ENCODE measurements at regions not wholly inside any gene's neighbourhood (a gene's known extent, or its start where the extent isn't known, plus 50 kb on each side); places are given as distances from the start of the nearest gene placed in this dataset.
A peak's percentile ranks its signal among the peaks of the same experiment; 100 is the strongest.
"Not testable (repeated sequence)": the region's sequence is repeated elsewhere in the genome, so short reads cannot be mapped to it uniquely, and the experiment has no call there.

GRCh38 chr3:75337226-75337900 lies 326.8 kb upstream of the FRG2C start:
- intact Hi-C loops (cut with DNase I) = no loop called here
- TF ChIP-seq POLR2A (IDR thresholded peaks at IDR 0.05) (no peak), EP300 (IDR thresholded peaks at IDR 0.05) (no peak), CTCF (IDR thresholded peaks at IDR 0.05) (no peak)
- no peaks in the 10 kb centered on the region for H3K9me3 ChIP-seq
- peaks cover 10% of the 10 kb centered on the region for H3K4me1 ChIP-seq (ENCODE audit: insufficient read depth)
- no peaks in the 10 kb centered on the region for H3K36me3 ChIP-seq
- no peaks in the 10 kb centered on the region for H3K27me3 ChIP-seq
- no peak overlapping the region for H3K4me3 ChIP-seq
- 53 to 63% (median 57%) methylated on average over 3 of the region's 3 CpGs for WGBS, 3 donors
- no peak overlapping the region for H3K27ac ChIP-seq
- no peak for DNase-seq

GRCh38 chr3:75338342-75338741 lies 325.8 kb upstream of the FRG2C start:
- WGBS, 3 donors = 93 to 96% (median 94%) methylated on average over 3 of the region's 3 CpGs
- no peak for DNase-seq
- H3K4me1 ChIP-seq (ENCODE audit: insufficient read depth) = peaks cover 7% of the 10 kb centered on the region
- no peaks in the 10 kb centered on the region for H3K27me3 ChIP-seq
- H3K27ac ChIP-seq = no peak overlapping the region
- H3K9me3 ChIP-seq = no peaks in the 10 kb centered on the region
- TF ChIP-seq POLR2A (IDR thresholded peaks at IDR 0.05) (no peak), CTCF (IDR thresholded peaks at IDR 0.05) (no peak), EP300 (IDR thresholded peaks at IDR 0.05) (no peak)
- H3K4me3 ChIP-seq = no peak overlapping the region
- intact Hi-C loops (cut with DNase I) = no loop called here
- H3K36me3 ChIP-seq = no peaks in the 10 kb centered on the region

- Histone ChIP-seq H3K27ac (peak overlapping the region in 1 of 2 donors; percentile 42), H3K36me3 (no peaks in the 10 kb centered on the region), H3K4me3 (no peak overlapping the region), H3K4me1 (ENCODE audit: insufficient read depth) (peaks cover 7% of the 10 kb centered on the region), H3K27me3 (no peaks in the 10 kb centered on the region), H3K9me3 (no peaks in the 10 kb centered on the region)
- intact Hi-C loops (cut with DNase I) = no loop called here
- DNase-seq = no peak
- WGBS, 3 donors = 16 to 26% (median 17%) methylated on average over 12 of the region's 12 CpGs
- TF ChIP-seq EP300 (IDR thresholded peaks at IDR 0.05) (no peak), POLR2A (IDR thresholded peaks at IDR 0.05) (no peak), CTCF (IDR thresholded peaks at IDR 0.05) (no peak)
These were observed 322.6 kb upstream of the FRG2C start for GRCh38 chr3:75341324-75342067.

GRCh38 chr3:75342425-75342824 lies 321.7 kb upstream of the FRG2C start:
- DNase-seq = no peak
- 76 to 94% (median 88%) methylated on average over 5 of the region's 5 CpGs for WGBS, 3 donors

GRCh38 chr3:75350536-75350935 lies 313.6 kb upstream of the FRG2C start:
- H3K9me3 ChIP-seq; H3K4me1 ChIP-seq (ENCODE audit: insufficient read depth); H3K36me3 ChIP-seq; H3K27ac ChIP-seq; H3K4me3 ChIP-seq; DNase-seq; intact Hi-C loops (cut with DNase I); H3K27me3 ChIP-seq: not testable (repeated sequence)
- 59 to 82% (median 68%) methylated on average over 9 of the region's 9 CpGs for WGBS, 3 donors

More at GRCh38 chr3:75342425-75342824, 321.7 kb upstream of the FRG2C start:
- Histone ChIP-seq H3K4me3 (no peak overlapping the region), H3K9me3 (no peaks in the 10 kb centered on the region), H3K27me3 (no peaks in the 10 kb centered on the region), H3K27ac (no peak overlapping the region), H3K4me1 (ENCODE audit: insufficient read depth) (peaks cover 7% of the 10 kb centered on the region), H3K36me3 (no peaks in the 10 kb centered on the region)
- intact Hi-C loops (cut with DNase I) = no loop called here
- TF ChIP-seq POLR2A (IDR thresholded peaks at IDR 0.05) = no peak
- TF ChIP-seq CTCF (IDR thresholded peaks at IDR 0.05) = no peak
- no peak for TF ChIP-seq EP300 (IDR thresholded peaks at IDR 0.05)

- not testable (repeated sequence) for DNase-seq
These were observed 301.9 kb upstream of the FRG2C start for GRCh38 chr3:75362086-75362784.

GRCh38 chr3:75372964-75373363 lies 291.2 kb upstream of the FRG2C start:
- intact Hi-C loops (cut with DNase I); H3K4me1 ChIP-seq (ENCODE audit: insufficient read depth); DNase-seq; H3K9me3 ChIP-seq; H3K27ac ChIP-seq; H3K27me3 ChIP-seq; H3K4me3 ChIP-seq; H3K36me3 ChIP-seq: not testable (repeated sequence)
- 26 to 37% (median 37%) methylated on average over 11 to 13 of the region's 13 CpGs for WGBS, 3 donors

More at GRCh38 chr3:75362086-75362784, 301.9 kb upstream of the FRG2C start:
- H3K4me1 ChIP-seq (ENCODE audit: insufficient read depth); H3K27me3 ChIP-seq; H3K27ac ChIP-seq; H3K36me3 ChIP-seq; H3K9me3 ChIP-seq; intact Hi-C loops (cut with DNase I); H3K4me3 ChIP-seq: not testable (repeated sequence)
- 79 to 80% (median 79%) methylated on average over 16 of the region's 16 CpGs for WGBS, 3 donors
